ENCODE measurements at regions not wholly inside any gene's neighbourhood (a gene's known extent, or its start where the extent isn't known, plus 50 kb on each side); places are given as distances from the start of the nearest gene placed in this dataset.
"Not testable (repeated sequence)": the region's sequence is repeated elsewhere in the genome, so short reads cannot be mapped to it uniquely, and the experiment has no call there.

GRCh38 chr5:174491761-174492350 lies 232.5 kb upstream of the MSX2 start:
- H3K27ac ChIP-seq (ENCODE audit: insufficient read depth in 1 of 2, low read depth in 1 of 2, low read length in 2 of 2, poor library complexity in 1 of 2, severe bottlenecking in 2 of 2): no peak overlapping the region
- no peaks in the 10 kb centered on the region for H3K9me3 ChIP-seq (ENCODE audit: control extremely low read depth in 1 of 5, control insufficient read depth in 4 of 5, insufficient read depth in 2 of 5, low read depth in 1 of 5, low read length in 4 of 5)
- POLR2A ChIA-PET: no interaction called here
- WGBS (ENCODE audit: insufficient coverage): 100% methylated on average over 2 of the region's 4 CpGs
- no peak overlapping the region for H3K4me3 ChIP-seq (ENCODE audit: control insufficient read depth in 1 of 7, extremely low read depth in 1 of 7, insufficient read depth in 4 of 7, low read depth in 2 of 7, low read length in 6 of 7)
- DNase-seq: no peak
- no peaks in the 10 kb centered on the region for H3K36me3 ChIP-seq (ENCODE audit: control insufficient read depth in 4 of 4, insufficient read depth in 4 of 4, low read length in 3 of 4)
- H3K27me3 ChIP-seq (replicated peaks in 2 of 5; ENCODE audit: control insufficient read depth in 4 of 5, insufficient read depth in 5 of 5, low read length in 4 of 5): no peaks in the 10 kb centered on the region
- CTCF ChIA-PET: no interaction called here
- H3K4me1 ChIP-seq (ENCODE audit: control extremely low read depth in 1 of 4, control insufficient read depth in 4 of 4, insufficient read depth in 4 of 4, low read length in 3 of 4): no peaks in the 10 kb centered on the region

GRCh38 chr5:174493530-174493929 lies 230.9 kb upstream of the MSX2 start:
- Histone ChIP-seq H3K4me1 (ENCODE audit: control extremely low read depth in 1 of 4, control insufficient read depth in 4 of 4, insufficient read depth in 4 of 4, low read length in 3 of 4) (no peaks in the 10 kb centered on the region), H3K36me3 (ENCODE audit: control insufficient read depth in 4 of 4, insufficient read depth in 4 of 4, low read length in 3 of 4) (no peaks in the 10 kb centered on the region), H3K27ac (ENCODE audit: insufficient read depth in 1 of 2, low read depth in 1 of 2, low read length in 2 of 2, poor library complexity in 1 of 2, severe bottlenecking in 2 of 2) (no peak overlapping the region), H3K9me3 (ENCODE audit: control extremely low read depth in 1 of 5, control insufficient read depth in 4 of 5, insufficient read depth in 2 of 5, low read depth in 1 of 5, low read length in 4 of 5) (peaks cover 0 to 8% (median 2%) of the 10 kb centered on the region in 5 experiments), H3K4me3 (ENCODE audit: control insufficient read depth in 1 of 7, extremely low read depth in 1 of 7, insufficient read depth in 4 of 7, low read depth in 2 of 7, low read length in 6 of 7) (no peak overlapping the region), H3K27me3 (replicated peaks in 2 of 5; ENCODE audit: control insufficient read depth in 4 of 5, insufficient read depth in 5 of 5, low read length in 4 of 5) (no peaks in the 10 kb centered on the region)
- POLR2A ChIA-PET: no interaction called here
- 96% methylated on average over 2 of the region's 7 CpGs for WGBS (ENCODE audit: insufficient coverage)
- DNase-seq: no peak
- CTCF ChIA-PET: interaction anchor here (1.0 kb wide), 1 partner anchor 10 kb away, joined by 3 read pairs; no protein-coding TSS in a partner anchor

- H3K36me3 ChIP-seq (ENCODE audit: control insufficient read depth in 4 of 4, insufficient read depth in 4 of 4, low read length in 3 of 4); CTCF ChIA-PET; H3K4me3 ChIP-seq (ENCODE audit: control insufficient read depth in 1 of 7, extremely low read depth in 1 of 7, insufficient read depth in 4 of 7, low read depth in 2 of 7, low read length in 6 of 7); H3K27me3 ChIP-seq (replicated peaks in 2 of 5; ENCODE audit: control insufficient read depth in 4 of 5, insufficient read depth in 5 of 5, low read length in 4 of 5); H3K4me1 ChIP-seq (ENCODE audit: control extremely low read depth in 1 of 4, control insufficient read depth in 4 of 4, insufficient read depth in 4 of 4, low read length in 3 of 4); POLR2A ChIA-PET; DNase-seq; H3K27ac ChIP-seq (ENCODE audit: insufficient read depth in 1 of 2, low read depth in 1 of 2, low read length in 2 of 2, poor library complexity in 1 of 2, severe bottlenecking in 2 of 2): not testable (repeated sequence)
- H3K9me3 ChIP-seq (ENCODE audit: control extremely low read depth in 1 of 5, control insufficient read depth in 4 of 5, insufficient read depth in 2 of 5, low read depth in 1 of 5, low read length in 4 of 5): peaks cover 0 to 11% (median 7%) of the 10 kb centered on the region in 5 experiments
- WGBS (ENCODE audit: insufficient coverage): 92% methylated on average over 2 of the region's 3 CpGs
These were observed 226.4 kb upstream of the MSX2 start for GRCh38 chr5:174497939-174498338.

DNA sequence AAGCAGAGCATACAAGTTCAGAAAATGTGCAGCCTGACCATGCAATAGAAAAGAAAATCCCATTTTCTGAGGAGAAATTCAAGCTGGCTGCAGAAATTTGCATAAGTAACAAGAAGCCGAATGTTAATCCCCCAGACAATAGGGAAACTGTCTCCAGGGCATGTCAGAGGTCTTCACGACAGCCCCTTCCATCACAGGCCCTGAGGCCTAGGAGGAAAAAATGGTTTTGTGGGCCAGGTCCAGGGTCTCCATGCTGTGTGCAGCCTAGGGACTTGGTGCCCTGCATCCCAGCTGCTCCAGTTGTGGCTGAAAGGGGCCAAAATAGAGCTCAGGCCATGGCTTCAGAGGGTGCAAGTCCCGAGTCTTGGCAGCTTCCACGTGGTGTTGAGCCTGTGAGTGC lies 225.8 kb upstream of the MSX2 start:
- CTCF ChIA-PET: not testable (repeated sequence)

DNA sequence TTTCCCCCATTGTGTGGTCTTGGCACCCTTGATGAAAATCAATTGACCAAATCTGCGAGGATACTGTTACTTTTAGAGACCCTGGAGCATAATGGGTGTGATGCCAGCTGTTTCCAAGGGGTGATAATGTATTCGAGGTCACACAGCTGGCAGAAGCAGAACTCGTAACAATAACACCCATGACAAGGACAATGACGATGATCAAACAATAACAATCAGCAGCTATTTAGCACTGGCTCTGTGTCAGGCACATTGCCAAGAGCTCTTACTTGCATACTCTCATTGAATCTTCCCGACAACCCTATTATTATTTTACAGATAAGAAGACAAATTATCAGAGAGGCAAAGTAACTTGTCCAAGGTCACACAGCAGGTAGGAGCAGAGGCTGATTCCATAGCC lies 223.7 kb upstream of the MSX2 start:
- Histone ChIP-seq H3K27ac (ENCODE audit: insufficient read depth in 1 of 2, low read depth in 1 of 2, low read length in 2 of 2, poor library complexity in 1 of 2, severe bottlenecking in 2 of 2) (no peak overlapping the region), H3K36me3 (ENCODE audit: control insufficient read depth in 4 of 4, insufficient read depth in 4 of 4, low read length in 3 of 4) (no peaks in the 10 kb centered on the region), H3K4me1 (ENCODE audit: control extremely low read depth in 1 of 4, control insufficient read depth in 4 of 4, insufficient read depth in 4 of 4, low read length in 3 of 4) (no peaks in the 10 kb centered on the region), H3K27me3 (replicated peaks in 2 of 5; ENCODE audit: control insufficient read depth in 4 of 5, insufficient read depth in 5 of 5, low read length in 4 of 5) (peaks cover 0 to 6% (median 0%) of the 10 kb centered on the region in 5 experiments), H3K9me3 (ENCODE audit: control extremely low read depth in 1 of 5, control insufficient read depth in 4 of 5, insufficient read depth in 2 of 5, low read depth in 1 of 5, low read length in 4 of 5) (peaks cover 0 to 11% (median 7%) of the 10 kb centered on the region in 5 experiments), H3K4me3 (ENCODE audit: control insufficient read depth in 1 of 7, extremely low read depth in 1 of 7, insufficient read depth in 4 of 7, low read depth in 2 of 7, low read length in 6 of 7) (no peak overlapping the region)
- 86% methylated on average over 4 of the region's 5 CpGs for WGBS (ENCODE audit: insufficient coverage)
- CTCF ChIA-PET: interaction anchor here (0.7 kb wide), 1 partner anchor 8 kb away, joined by 3 read pairs; no protein-coding TSS in a partner anchor
- POLR2A ChIA-PET: no interaction called here
- DNase-seq: no peak

More for the DNA sequence above, 225.8 kb upstream of the MSX2 start:
- H3K4me3 ChIP-seq (ENCODE audit: control insufficient read depth in 1 of 7, extremely low read depth in 1 of 7, insufficient read depth in 4 of 7, low read depth in 2 of 7, low read length in 6 of 7); H3K27ac ChIP-seq (ENCODE audit: insufficient read depth in 1 of 2, low read depth in 1 of 2, low read length in 2 of 2, poor library complexity in 1 of 2, severe bottlenecking in 2 of 2); POLR2A ChIA-PET; H3K27me3 ChIP-seq (replicated peaks in 2 of 5; ENCODE audit: control insufficient read depth in 4 of 5, insufficient read depth in 5 of 5, low read length in 4 of 5); H3K36me3 ChIP-seq (ENCODE audit: control insufficient read depth in 4 of 4, insufficient read depth in 4 of 4, low read length in 3 of 4); H3K4me1 ChIP-seq (ENCODE audit: control extremely low read depth in 1 of 4, control insufficient read depth in 4 of 4, insufficient read depth in 4 of 4, low read length in 3 of 4); DNase-seq: not testable (repeated sequence)
- WGBS (ENCODE audit: insufficient coverage): 97% methylated on average over 4 of the region's 4 CpGs
- H3K9me3 ChIP-seq (ENCODE audit: control extremely low read depth in 1 of 5, control insufficient read depth in 4 of 5, insufficient read depth in 2 of 5, low read depth in 1 of 5, low read length in 4 of 5): peaks cover 0 to 11% (median 7%) of the 10 kb centered on the region in 5 experiments

DNA sequence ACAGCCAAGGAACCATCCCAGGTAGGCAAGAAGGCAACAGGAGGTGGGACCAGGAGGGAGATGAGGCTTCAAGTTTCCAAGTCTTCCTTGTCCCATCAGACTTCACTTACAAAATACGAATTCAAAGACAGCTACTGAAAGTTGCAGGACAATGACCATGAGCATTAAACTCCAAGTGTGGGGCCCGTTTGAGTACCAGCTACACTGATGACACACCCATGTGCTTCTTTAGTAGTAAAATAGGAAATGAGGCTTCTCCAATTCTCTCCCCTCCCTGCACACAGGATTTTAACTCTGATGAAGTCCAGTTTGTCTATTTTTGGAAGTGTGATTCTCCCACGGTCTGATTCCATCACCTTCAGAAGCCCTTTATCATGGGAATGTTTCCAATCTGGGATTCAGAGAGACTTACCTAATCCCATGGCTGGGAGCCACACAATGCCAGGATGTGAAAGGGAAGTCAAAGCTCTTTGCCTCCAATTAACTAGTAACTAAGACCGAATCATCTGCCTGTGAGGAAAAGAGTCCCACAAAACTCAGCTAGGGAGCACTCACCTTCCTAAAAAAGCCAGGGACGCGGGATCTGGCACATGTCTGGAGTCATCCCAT lies 222.8 kb upstream of the MSX2 start:
- ChIA-PET CTCF (no interaction called here), POLR2A (no interaction called here)
- peaks cover 0 to 11% (median 7%) of the 10 kb centered on the region in 5 experiments for H3K9me3 ChIP-seq (ENCODE audit: control extremely low read depth in 1 of 5, control insufficient read depth in 4 of 5, insufficient read depth in 2 of 5, low read depth in 1 of 5, low read length in 4 of 5)
- 96% methylated on average over 2 of the region's 6 CpGs for WGBS (ENCODE audit: insufficient coverage)
- no peak overlapping the region for H3K27ac ChIP-seq (ENCODE audit: insufficient read depth in 1 of 2, low read depth in 1 of 2, low read length in 2 of 2, poor library complexity in 1 of 2, severe bottlenecking in 2 of 2)
- DNase-seq: no peak
- H3K4me1 ChIP-seq (ENCODE audit: control extremely low read depth in 1 of 4, control insufficient read depth in 4 of 4, insufficient read depth in 4 of 4, low read length in 3 of 4): no peaks in the 10 kb centered on the region
- no peaks in the 10 kb centered on the region for H3K36me3 ChIP-seq (ENCODE audit: control insufficient read depth in 4 of 4, insufficient read depth in 4 of 4, low read length in 3 of 4)
- peaks cover 0 to 6% (median 0%) of the 10 kb centered on the region in 5 experiments for H3K27me3 ChIP-seq (replicated peaks in 2 of 5; ENCODE audit: control insufficient read depth in 4 of 5, insufficient read depth in 5 of 5, low read length in 4 of 5)
- no peak overlapping the region for H3K4me3 ChIP-seq (ENCODE audit: control insufficient read depth in 1 of 7, extremely low read depth in 1 of 7, insufficient read depth in 4 of 7, low read depth in 2 of 7, low read length in 6 of 7)

DNA sequence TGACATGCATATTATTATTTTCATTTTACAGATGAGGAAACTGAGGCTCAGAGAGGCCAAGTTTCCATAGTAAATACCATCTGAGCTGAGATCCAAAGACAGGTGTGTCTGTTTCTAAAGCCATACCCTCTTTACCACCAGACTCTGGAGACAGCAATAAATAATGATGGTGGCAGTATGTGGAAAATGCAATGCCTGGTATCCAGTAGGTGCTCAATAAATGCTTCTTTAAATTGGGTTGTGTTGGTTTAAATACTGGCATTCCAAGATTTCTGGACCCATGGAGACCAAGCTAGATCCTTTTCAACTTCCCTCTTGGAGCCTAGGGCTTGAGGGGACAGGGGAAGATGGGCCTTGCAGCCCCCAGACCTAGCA lies 221.3 kb upstream of the MSX2 start:
- DNase-seq: no peak
- Histone ChIP-seq H3K4me3 (ENCODE audit: control insufficient read depth in 1 of 7, extremely low read depth in 1 of 7, insufficient read depth in 4 of 7, low read depth in 2 of 7, low read length in 6 of 7) (no peak overlapping the region), H3K9me3 (ENCODE audit: control extremely low read depth in 1 of 5, control insufficient read depth in 4 of 5, insufficient read depth in 2 of 5, low read depth in 1 of 5, low read length in 4 of 5) (peaks cover 0 to 9% (median 7%) of the 10 kb centered on the region in 5 experiments), H3K36me3 (ENCODE audit: control insufficient read depth in 4 of 4, insufficient read depth in 4 of 4, low read length in 3 of 4) (no peaks in the 10 kb centered on the region), H3K27ac (ENCODE audit: insufficient read depth in 1 of 2, low read depth in 1 of 2, low read length in 2 of 2, poor library complexity in 1 of 2, severe bottlenecking in 2 of 2) (no peak overlapping the region), H3K4me1 (ENCODE audit: control extremely low read depth in 1 of 4, control insufficient read depth in 4 of 4, insufficient read depth in 4 of 4, low read length in 3 of 4) (no peaks in the 10 kb centered on the region), H3K27me3 (replicated peaks in 2 of 5; ENCODE audit: control insufficient read depth in 4 of 5, insufficient read depth in 5 of 5, low read length in 4 of 5) (peaks cover 0 to 6% (median 0%) of the 10 kb centered on the region in 5 experiments)
- CTCF ChIA-PET: interaction anchor here (1.4 kb wide), 1 partner anchor 9 kb away, joined by 3 read pairs; no protein-coding TSS in a partner anchor
- POLR2A ChIA-PET: no interaction called here

All from common myeloid progenitor, CD34-positive (primary cell).